Testis (tissue), 2 donors: ENCODE measurements at regions not wholly inside any gene's neighbourhood (a gene's known extent, or its start where the extent isn't known, plus 50 kb on each side); places are given as distances from the start of the nearest gene placed in this dataset.

ENCODE experiments used
- POLR2A ChIP-seq: fragments of 450-650 bp; IDR thresholded peaks from one replicate; pipeline ENCODE4 v1.6.1; 2017; ENCODE audit warnings: antibody characterized with exemption, mild to moderate bottlenecking, moderate library complexity
- TF ChIP-seq, protein P1 (sequence below), 3 experiments: fragments of 450-650 bp in 2 of 3; fragments of 200-600 bp in 1 of 3; sonication (generic) in 1 of 3; IDR thresholded peaks; one replicate each; pipeline ENCODE4 v1.5.1; 2016 to 2019; ENCODE audit warnings: antibody characterized with exemption in 3 of 3, mild to moderate bottlenecking in 2 of 3, moderate library complexity in 1 of 3

GRCh38 chr7:110587294-110587693 lies 503.6 kb upstream of the LRRN3 start:
- TF ChIP-seq, protein P1, sequence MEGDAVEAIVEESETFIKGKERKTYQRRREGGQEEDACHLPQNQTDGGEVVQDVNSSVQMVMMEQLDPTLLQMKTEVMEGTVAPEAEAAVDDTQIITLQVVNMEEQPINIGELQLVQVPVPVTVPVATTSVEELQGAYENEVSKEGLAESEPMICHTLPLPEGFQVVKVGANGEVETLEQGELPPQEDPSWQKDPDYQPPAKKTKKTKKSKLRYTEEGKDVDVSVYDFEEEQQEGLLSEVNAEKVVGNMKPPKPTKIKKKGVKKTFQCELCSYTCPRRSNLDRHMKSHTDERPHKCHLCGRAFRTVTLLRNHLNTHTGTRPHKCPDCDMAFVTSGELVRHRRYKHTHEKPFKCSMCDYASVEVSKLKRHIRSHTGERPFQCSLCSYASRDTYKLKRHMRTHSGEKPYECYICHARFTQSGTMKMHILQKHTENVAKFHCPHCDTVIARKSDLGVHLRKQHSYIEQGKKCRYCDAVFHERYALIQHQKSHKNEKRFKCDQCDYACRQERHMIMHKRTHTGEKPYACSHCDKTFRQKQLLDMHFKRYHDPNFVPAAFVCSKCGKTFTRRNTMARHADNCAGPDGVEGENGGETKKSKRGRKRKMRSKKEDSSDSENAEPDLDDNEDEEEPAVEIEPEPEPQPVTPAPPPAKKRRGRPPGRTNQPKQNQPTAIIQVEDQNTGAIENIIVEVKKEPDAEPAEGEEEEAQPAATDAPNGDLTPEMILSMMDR (IDR thresholded peaks at IDR 0.05) = no peak
- no peak for TF ChIP-seq POLR2A
